Astrocyte (in vitro differentiated cells and primary cell): ENCODE measurements at regions not wholly inside any gene's neighbourhood (a gene's known extent, or its start where the extent isn't known, plus 50 kb on each side); places are given as distances from the start of the nearest gene placed in this dataset.

Experiments used
- DNase-seq: peaks from one replicate; pipeline ENCODE4 v3.0.0-alpha.2; 2010; ENCODE audit warnings: low read depth
- FAIRE-seq: peaks from 2 replicates; lab custom pipeline; 2011; peaks lifted over from hg19 to GRCh38; lab: Jason Lieb, UNC
- H2AFZ ChIP-seq: 2 replicates; pipeline ENCODE4 v1.6.0; 2012; ENCODE audit warnings: low read depth, low read length, inconsistent platforms
- H3K27ac ChIP-seq: 2 replicates; pipeline ENCODE4 v1.5.1; 2011; ENCODE audit warnings: low read depth, low read length, inconsistent platforms
- H3K27me3 ChIP-seq: 2 replicates; pipeline ENCODE4 v1.6.0; 2011; ENCODE audit warnings: low read length, inconsistent platforms; ENCODE audit not compliant: insufficient read depth
- H3K36me3 ChIP-seq: 2 replicates; pipeline ENCODE4 v1.5.1; 2011; ENCODE audit warnings: low read length, inconsistent platforms; ENCODE audit not compliant: insufficient read depth
- H3K4me1 ChIP-seq: 2 replicates; pipeline ENCODE4 v1.5.1; 2011; ENCODE audit warnings: low read length, inconsistent platforms; ENCODE audit not compliant: insufficient read depth
- H3K4me2 ChIP-seq: 2 replicates; pipeline ENCODE4 v1.6.0; 2012; ENCODE audit warnings: low read length, inconsistent platforms
- H3K4me3 ChIP-seq: 2 replicates; pipeline ENCODE4 v1.5.1; 2011; ENCODE audit warnings: low read depth, mild to moderate bottlenecking, low read length, inconsistent platforms; ENCODE audit not compliant: insufficient read depth
- H3K79me2 ChIP-seq: 2 replicates; pipeline ENCODE4 v1.6.0; 2012; ENCODE audit warnings: mild to moderate bottlenecking, low read length, inconsistent platforms; ENCODE audit not compliant: insufficient read depth
- H3K9ac ChIP-seq: 2 replicates; pipeline ENCODE4 v1.6.0; 2012; ENCODE audit warnings: mild to moderate bottlenecking, low read length, inconsistent platforms
- H3K9me3 ChIP-seq: 2 replicates; pipeline ENCODE4 v1.5.1; 2012; ENCODE audit warnings: low read depth, mild to moderate bottlenecking, low read length, inconsistent platforms; ENCODE audit not compliant: insufficient read depth
- H4K20me1 ChIP-seq: 2 replicates; pipeline ENCODE4 v1.6.0; 2012; ENCODE audit warnings: low read length, inconsistent platforms; ENCODE audit not compliant: insufficient read depth
- H3K27ac Mint-ChIP-seq: one replicate; pipeline ENCODE4 v1.8.0; 2021; ENCODE audit warnings: mild to moderate bottlenecking, mixed read lengths; ENCODE audit not compliant: unreplicated experiment
- H3K27me3 Mint-ChIP-seq: one replicate; pipeline ENCODE4 v1.8.0; 2021; ENCODE audit warnings: low read depth, mixed read lengths; ENCODE audit not compliant: unreplicated experiment
- H3K36me3 Mint-ChIP-seq: one replicate; pipeline ENCODE4 v1.8.0; 2021; ENCODE audit warnings: low read depth, mixed read lengths; ENCODE audit not compliant: unreplicated experiment
- H3K4me1 Mint-ChIP-seq: one replicate; pipeline ENCODE4 v1.8.0; 2021; ENCODE audit warnings: low read depth, mixed read lengths; ENCODE audit not compliant: unreplicated experiment
- H3K4me3 Mint-ChIP-seq: one replicate; pipeline ENCODE4 v1.8.0; 2021; ENCODE audit warnings: mild to moderate bottlenecking, moderate library complexity, mixed read lengths; ENCODE audit not compliant: unreplicated experiment
- H3K9me3 Mint-ChIP-seq: one replicate; pipeline ENCODE4 v1.8.0; 2021; ENCODE audit warnings: mild to moderate bottlenecking, mixed read lengths; ENCODE audit not compliant: unreplicated experiment
- CTCF ChIP-seq: IDR thresholded peaks from 2 replicates; pipeline ENCODE4 v1.5.1; 2011; ENCODE audit warnings: low read depth, mild to moderate bottlenecking, inconsistent platforms, low read length, moderate library complexity; ENCODE audit not compliant: insufficient read depth
- EZH2 ChIP-seq: IDR thresholded peaks from 2 replicates; pipeline ENCODE4 v1.6.1; 2012; ENCODE audit warnings: mild to moderate bottlenecking, low read length, inconsistent platforms; ENCODE audit not compliant: insufficient read depth

- Histone ChIP-seq H3K27ac (no peak overlapping the region), H3K9ac (no peak overlapping the region), H3K4me3 (no peak overlapping the region), H3K27me3 (no peaks in the 10 kb centered on the region), H3K79me2 (no peaks in the 10 kb centered on the region), H3K36me3 (no peaks in the 10 kb centered on the region), H3K4me2 (no peak overlapping the region), H4K20me1 (no peaks in the 10 kb centered on the region), H2AFZ (no peak overlapping the region), H3K4me1 (no peaks in the 10 kb centered on the region), H3K9me3 (no peaks in the 10 kb centered on the region)
- TF ChIP-seq EZH2 (no peak), CTCF (no peak)
- Mint-ChIP-seq H3K36me3 (no peaks in the 10 kb centered on the region), H3K4me3 (no peak overlapping the region), H3K4me1 (no peaks in the 10 kb centered on the region), H3K27ac (no peak overlapping the region), H3K27me3 (peaks cover 7% of the 10 kb centered on the region), H3K9me3 (no peaks in the 10 kb centered on the region)
- DNase-seq = no peak
- FAIRE-seq = no peak
These were observed 133.6 kb upstream of the PLET1 start for GRCh38 chr11:112394304-112394703.

GRCh38 chr11:112396076-112396475 lies 135.4 kb upstream of the PLET1 start:
- Mint-ChIP-seq H3K9me3 (no peaks in the 10 kb centered on the region), H3K4me1 (no peaks in the 10 kb centered on the region), H3K36me3 (no peaks in the 10 kb centered on the region), H3K27ac (no peak overlapping the region), H3K4me3 (no peak overlapping the region), H3K27me3 (peaks cover 11% of the 10 kb centered on the region)
- Histone ChIP-seq H3K27me3 (no peaks in the 10 kb centered on the region), H3K79me2 (no peaks in the 10 kb centered on the region), H3K4me3 (no peak overlapping the region), H2AFZ (no peak overlapping the region), H3K9me3 (no peaks in the 10 kb centered on the region), H3K9ac (no peak overlapping the region), H3K27ac (no peak overlapping the region), H3K4me1 (no peaks in the 10 kb centered on the region), H3K4me2 (no peak overlapping the region), H4K20me1 (no peaks in the 10 kb centered on the region), H3K36me3 (no peaks in the 10 kb centered on the region)
- no peak for TF ChIP-seq CTCF
- no peak for TF ChIP-seq EZH2
- DNase-seq (peak; percentile 12), FAIRE-seq (no peak)

- Histone ChIP-seq H3K79me2 (no peaks in the 10 kb centered on the region), H3K4me2 (no peak overlapping the region), H3K36me3 (no peaks in the 10 kb centered on the region), H3K27ac (no peak overlapping the region), H3K27me3 (no peaks in the 10 kb centered on the region), H3K4me3 (no peak overlapping the region), H3K9me3 (no peaks in the 10 kb centered on the region), H3K4me1 (no peaks in the 10 kb centered on the region), H4K20me1 (no peaks in the 10 kb centered on the region), H3K9ac (no peak overlapping the region), H2AFZ (no peak overlapping the region)
- DNase-seq (no peak), FAIRE-seq (no peak)
- H3K4me1 Mint-ChIP-seq = no peaks in the 10 kb centered on the region
- H3K4me3 Mint-ChIP-seq = no peak overlapping the region
- no peaks in the 10 kb centered on the region for H3K9me3 Mint-ChIP-seq
- H3K27ac Mint-ChIP-seq = no peak overlapping the region
- peaks cover 6% of the 10 kb centered on the region for H3K27me3 Mint-ChIP-seq
- no peaks in the 10 kb centered on the region for H3K36me3 Mint-ChIP-seq
- TF ChIP-seq EZH2 (no peak), CTCF (no peak)
These were observed 138.3 kb upstream of the PLET1 start for GRCh38 chr11:112398798-112399478.
